Ovary (tissue), 7 donors: ENCODE measurements at regions not wholly inside any gene's neighbourhood (a gene's known extent, or its start where the extent isn't known, plus 50 kb on each side); places are given as distances from the start of the nearest gene placed in this dataset.

Experiments
- DNase-seq, 5 donors: peaks; one replicate each; pipeline ENCODE4 v3.0.0-alpha.2; 2019 to 2020
- H3K27ac ChIP-seq, 2 donors: fragments of 200-600 bp; one replicate each; pipeline versions ENCODE4 v1.5.1 to v1.8.0; 2019 to 2022
- H3K27me3 ChIP-seq: fragments of 200-600 bp; one replicate; pipeline ENCODE4 v1.8.0; 2022
- H3K36me3 ChIP-seq: fragments of 200-600 bp; sonication (generic); one replicate; pipeline ENCODE4 v1.5.1; 2019
- H3K4me1 ChIP-seq: one replicate; pipeline ENCODE4 v1.8.1; 2013; ENCODE audit warnings: mild to moderate bottlenecking, moderate library complexity; ENCODE audit not compliant: insufficient read depth
- H3K4me3 ChIP-seq: fragments of 200-600 bp; sonication (generic); one replicate; pipeline ENCODE4 v1.5.1; 2017
- H3K9me3 ChIP-seq, 2 donors: fragments of 200-600 bp in 1 of 2; sonication (generic) in 1 of 2; one replicate each; pipeline versions ENCODE4 v1.5.1 to v1.8.1; 2013 to 2019; ENCODE audit warnings: mild to moderate bottlenecking in 1 of 2, moderate library complexity in 1 of 2
- CTCF ChIP-seq, 3 donors: fragments of 450-650 bp in 2 of 3; fragments of 200-600 bp in 1 of 3; IDR thresholded peaks; one replicate each; pipeline versions ENCODE4 v1.5.1 to v1.8.0; 2016 to 2022; ENCODE audit warnings: antibody characterized with exemption in 3 of 3, mild to moderate bottlenecking in 1 of 3
- EP300 ChIP-seq: sonication (generic); formaldehyde crosslinking; IDR thresholded peaks from one replicate; pipeline ENCODE4 v1.6.1; 2017; ENCODE audit warnings: antibody characterized with exemption
- POLR2A ChIP-seq: fragments of 450-650 bp; IDR thresholded peaks from one replicate; pipeline ENCODE4 v1.6.1; 2017; ENCODE audit warnings: antibody characterized with exemption, mild to moderate bottlenecking, moderate library complexity
- WGBS, 3 donors: extraction: QIAGEN DNeasy Blood & Tissue Kit in 1 of 3; methylation state at CpG; one replicate each; pipeline versions ENCODE4 v1.1.5 to v1.1.7; 2013 to 2017; 5-methylcytosine and 5-hydroxymethylcytosine counted together
- intact Hi-C, 4 donors: fragments of 100-400 bp; cut with DNase I; formaldehyde crosslinking; loops; one replicate each; pipeline versions ENCODE4 v1.11.0 to v1.15.1; 2022 to 2023
- donor health status: DM: no; HTN: no; CAD: no; lungs with moderate emphysema.
- donor health status: DM: no; HTN: no; CAD: no.
- donor health status: Bipolar disorder and iron deficiency.
- donor health status: DM: no; HTN: no; CAD: no.
- donor health status: DM: yes; HTN: yes; CAD: no.

GRCh38 chr2:105451571-105452166 is 52.8 kb upstream of the FHL2 start:
- TF ChIP-seq EP300: no peak
- no peak for TF ChIP-seq CTCF (IDR thresholded peaks at IDR 0.05)
- no peak for TF ChIP-seq POLR2A
- H3K4me1 ChIP-seq: peaks cover 11% of the 10 kb centered on the region
- intact Hi-C loops: loop anchor here in 1 of 4 donors (10.0 kb wide), 1 partner anchor 63 kb away; no protein-coding TSS in a partner anchor
- 85 to 87% (median 86%) methylated on average over 5 of the region's 5 CpGs for whole genome bisulfite sequencing, 3 donors
- H3K4me3 ChIP-seq: no peak overlapping the region
- H3K36me3 ChIP-seq: no peaks in the 10 kb centered on the region
- H3K9me3 ChIP-seq: no peaks in the 10 kb centered on the region
- no peaks in the 10 kb centered on the region for H3K27me3 ChIP-seq
- no peak for DNase-seq
- H3K27ac ChIP-seq: no peak overlapping the region

- intact Hi-C loops: loop anchor here in 1 of 4 donors (10.0 kb wide), 1 partner anchor 64 kb away; no protein-coding TSS in a partner anchor
- no peaks in the 10 kb centered on the region for H3K9me3 ChIP-seq
- WGBS, 3 donors: 39 to 50% (median 43%) methylated on average over 6 of the region's 6 CpGs
- H3K27me3 ChIP-seq: no peaks in the 10 kb centered on the region
- DNase-seq: no peak
- H3K4me3 ChIP-seq: no peak overlapping the region
- no peak overlapping the region for H3K27ac ChIP-seq
- no peak for TF ChIP-seq CTCF (IDR thresholded peaks at IDR 0.05)
- no peak for TF ChIP-seq POLR2A
- no peak for TF ChIP-seq EP300
- peaks cover 8% of the 10 kb centered on the region for H3K4me1 ChIP-seq
- H3K36me3 ChIP-seq: no peaks in the 10 kb centered on the region
Observed at GRCh38 chr2:105450471-105450870, 51.6 kb upstream of the FHL2 start.

- intact Hi-C loops: no loop called here
- Histone ChIP-seq H3K36me3 (no peaks in the 10 kb centered on the region), H3K27ac (no peak overlapping the region), H3K27me3 (no peaks in the 10 kb centered on the region), H3K4me3 (no peak overlapping the region), H3K9me3 (no peaks in the 10 kb centered on the region), H3K4me1 (no peaks in the 10 kb centered on the region)
- 49 to 87% (median 83%) methylated on average over 3 of the region's 3 CpGs for WGBS, 3 donors
- no peak for TF ChIP-seq CTCF (IDR thresholded peaks at IDR 0.05)
- no peak for TF ChIP-seq EP300
- TF ChIP-seq POLR2A: no peak
- no peak for DNase-seq
Observed at GRCh38 chr2:105449076-105449475, 50.2 kb upstream of the FHL2 start.
